HUES6 (cell line): ENCODE measurements at regions not wholly inside any gene's neighbourhood (a gene's known extent, or its start where the extent isn't known, plus 50 kb on each side); places are given as distances from the start of the nearest gene placed in this dataset.

ENCODE experiments used
- H3K27ac ChIP-seq: 2 replicates; pipeline ENCODE4 v1.7.0; 2013; ENCODE audit warnings: low read depth, mild to moderate bottlenecking, low read length, inconsistent platforms
- H3K27me3 ChIP-seq: 2 replicates; pipeline ENCODE4 v1.6.1; 2013; ENCODE audit warnings: low read length; ENCODE audit not compliant: control insufficient read depth, insufficient read depth
- H3K36me3 ChIP-seq: 2 replicates; pipeline ENCODE4 v1.6.1; 2013; ENCODE audit warnings: low read length; ENCODE audit not compliant: control insufficient read depth, insufficient read depth
- H3K4me1 ChIP-seq: 2 replicates; pipeline ENCODE4 v1.6.1; 2013; ENCODE audit warnings: low read length; ENCODE audit not compliant: control insufficient read depth, insufficient read depth
- H3K4me3 ChIP-seq: 2 replicates; pipeline ENCODE4 v1.5.1; 2013; ENCODE audit warnings: low read depth, low read length
- H3K9ac ChIP-seq: one replicate; pipeline ENCODE4 v1.6.1; 2013; ENCODE audit warnings: mild to moderate bottlenecking, low read length
- H3K9me3 ChIP-seq: 2 replicates; pipeline ENCODE4 v1.6.1; 2013; ENCODE audit warnings: low read depth, low read length; ENCODE audit not compliant: control insufficient read depth, insufficient read depth

DNA sequence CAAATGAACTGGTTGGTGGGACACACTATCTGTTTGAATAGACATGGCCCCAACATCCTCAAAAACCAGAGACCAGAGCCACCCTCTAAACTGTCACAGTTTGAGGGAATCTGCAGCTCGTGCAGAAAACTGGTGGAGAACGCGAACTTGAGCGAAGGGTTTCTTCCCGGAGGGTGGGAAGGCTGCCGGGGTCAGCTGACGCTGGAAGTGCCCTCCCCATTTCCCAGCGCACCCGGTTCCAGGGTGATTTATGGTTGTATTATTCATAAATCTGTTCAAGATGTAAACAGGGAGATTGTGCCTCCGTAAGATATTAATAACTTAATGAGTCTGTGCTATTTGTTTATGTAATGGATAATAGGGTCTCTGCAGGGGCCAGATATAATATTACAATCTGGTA lies 1396.7 kb downstream of the BRD1 start:
- no peak overlapping the region for H3K9ac ChIP-seq
- H3K27ac ChIP-seq: no peak overlapping the region
- H3K27me3 ChIP-seq: no peaks in the 10 kb centered on the region
- H3K36me3 ChIP-seq: no peaks in the 10 kb centered on the region
- peaks cover 13% of the 10 kb centered on the region; the same call in 1 of the 2 replicates for H3K4me1 ChIP-seq
- H3K9me3 ChIP-seq: no peaks in the 10 kb centered on the region
- H3K4me3 ChIP-seq: no peak overlapping the region

DNA sequence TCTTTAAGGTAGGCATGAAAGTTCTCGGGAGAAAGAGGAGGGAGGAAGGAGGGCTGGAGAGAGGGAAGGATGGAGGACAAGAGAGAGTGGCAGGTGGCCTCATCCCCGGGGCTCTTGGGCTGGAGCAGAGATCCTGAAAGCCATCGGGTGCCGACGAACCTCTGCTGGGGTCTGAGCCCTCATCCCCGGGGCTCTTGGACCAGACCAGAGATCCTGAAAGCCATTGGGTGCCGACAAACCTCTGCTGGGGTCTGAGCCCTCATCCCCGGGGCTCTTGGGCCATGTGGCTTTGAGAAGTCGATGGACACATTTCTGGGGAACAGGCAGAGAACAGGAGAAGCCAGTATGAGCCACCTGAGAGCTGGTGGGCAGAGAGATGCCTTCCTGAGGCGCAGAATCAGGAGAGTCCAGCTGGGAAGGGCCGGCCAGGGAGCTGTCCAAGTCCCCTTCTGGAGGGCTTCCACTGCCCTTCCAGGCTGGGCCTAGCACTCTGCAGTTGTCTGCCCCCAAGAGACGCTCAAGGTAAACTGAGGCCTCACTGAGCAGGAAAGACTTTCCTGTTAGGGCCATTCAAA lies 1398.1 kb downstream of the BRD1 start:
- no peaks in the 10 kb centered on the region for H3K36me3 ChIP-seq
- H3K9ac ChIP-seq: no peak overlapping the region
- peaks cover 13% of the 10 kb centered on the region; the same call in 1 of the 2 replicates for H3K4me1 ChIP-seq
- no peak overlapping the region for H3K27ac ChIP-seq
- H3K9me3 ChIP-seq: no peaks in the 10 kb centered on the region
- no peak overlapping the region for H3K4me3 ChIP-seq
- H3K27me3 ChIP-seq: no peaks in the 10 kb centered on the region

DNA sequence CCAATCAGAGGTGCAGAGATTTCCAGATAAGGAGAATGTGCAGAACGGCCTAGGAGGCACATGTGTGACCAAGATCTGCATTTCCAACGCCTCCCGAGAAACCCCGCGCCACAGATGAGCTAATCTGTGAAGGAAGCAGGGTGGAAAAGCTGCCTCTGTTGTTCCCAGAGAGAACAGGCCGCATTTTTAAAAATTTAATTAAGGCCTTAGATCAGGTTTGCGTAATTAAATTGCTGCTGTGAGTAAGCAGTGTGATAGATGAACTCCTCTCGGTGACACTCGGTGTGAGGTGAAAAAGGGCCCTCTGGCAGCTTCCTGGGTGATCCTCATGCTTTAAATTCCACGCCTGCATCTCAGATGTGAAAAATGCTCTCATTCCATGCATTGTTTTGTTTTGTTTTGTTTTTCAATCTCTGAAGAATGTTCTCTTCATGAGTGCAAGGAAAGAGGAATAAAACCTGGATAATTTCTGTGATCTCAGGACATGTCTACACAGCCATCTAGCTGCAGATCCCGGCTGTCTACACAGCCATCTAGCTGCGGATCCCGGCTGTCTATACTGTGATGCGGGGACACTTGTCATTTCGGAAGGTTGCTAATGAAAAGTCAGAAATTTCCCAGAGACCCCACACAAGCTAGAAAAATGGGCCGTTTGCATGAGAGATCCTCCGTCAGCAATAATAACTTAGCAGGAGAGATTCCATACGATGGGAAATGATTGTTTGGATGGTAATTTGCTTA lies 1398.9 kb downstream of the BRD1 start:
- no peak overlapping the region for H3K27ac ChIP-seq
- H3K9me3 ChIP-seq: no peaks in the 10 kb centered on the region
- peaks cover 13% of the 10 kb centered on the region; the same call in 1 of the 2 replicates for H3K4me1 ChIP-seq
- no peak overlapping the region for H3K9ac ChIP-seq
- H3K4me3 ChIP-seq: no peak overlapping the region
- H3K36me3 ChIP-seq: no peaks in the 10 kb centered on the region
- no peaks in the 10 kb centered on the region for H3K27me3 ChIP-seq

DNA sequence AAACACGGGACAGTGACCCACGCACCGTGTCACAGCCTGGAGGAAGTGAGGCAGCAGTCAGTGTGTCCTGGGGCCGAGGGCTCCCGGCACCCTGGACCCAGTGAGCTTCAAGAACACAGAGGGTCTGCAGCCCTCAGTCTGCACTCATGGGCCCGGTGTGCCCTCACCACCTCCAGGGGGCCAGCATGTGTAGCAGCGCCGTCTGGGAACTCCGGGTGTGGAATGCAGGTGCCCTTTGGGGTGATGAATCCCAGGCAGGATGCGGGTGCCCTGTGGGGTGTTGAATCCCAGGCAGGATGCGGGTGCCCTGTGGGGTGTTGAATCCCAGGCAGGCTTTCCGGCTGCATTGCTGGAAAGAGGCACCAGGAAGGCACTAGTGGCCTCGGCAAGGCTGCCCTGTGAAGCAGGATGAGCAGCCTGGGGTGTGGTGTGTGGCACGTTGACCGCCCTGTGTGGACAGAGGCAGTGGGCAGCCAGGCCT lies 1399.9 kb downstream of the BRD1 start:
- H3K36me3 ChIP-seq: no peaks in the 10 kb centered on the region
- H3K4me1 ChIP-seq: peaks cover 13% of the 10 kb centered on the region; the same call in 1 of the 2 replicates
- H3K4me3 ChIP-seq: no peak overlapping the region
- no peaks in the 10 kb centered on the region for H3K27me3 ChIP-seq
- no peaks in the 10 kb centered on the region for H3K9me3 ChIP-seq
- H3K9ac ChIP-seq: no peak overlapping the region
- H3K27ac ChIP-seq: no peak overlapping the region

DNA sequence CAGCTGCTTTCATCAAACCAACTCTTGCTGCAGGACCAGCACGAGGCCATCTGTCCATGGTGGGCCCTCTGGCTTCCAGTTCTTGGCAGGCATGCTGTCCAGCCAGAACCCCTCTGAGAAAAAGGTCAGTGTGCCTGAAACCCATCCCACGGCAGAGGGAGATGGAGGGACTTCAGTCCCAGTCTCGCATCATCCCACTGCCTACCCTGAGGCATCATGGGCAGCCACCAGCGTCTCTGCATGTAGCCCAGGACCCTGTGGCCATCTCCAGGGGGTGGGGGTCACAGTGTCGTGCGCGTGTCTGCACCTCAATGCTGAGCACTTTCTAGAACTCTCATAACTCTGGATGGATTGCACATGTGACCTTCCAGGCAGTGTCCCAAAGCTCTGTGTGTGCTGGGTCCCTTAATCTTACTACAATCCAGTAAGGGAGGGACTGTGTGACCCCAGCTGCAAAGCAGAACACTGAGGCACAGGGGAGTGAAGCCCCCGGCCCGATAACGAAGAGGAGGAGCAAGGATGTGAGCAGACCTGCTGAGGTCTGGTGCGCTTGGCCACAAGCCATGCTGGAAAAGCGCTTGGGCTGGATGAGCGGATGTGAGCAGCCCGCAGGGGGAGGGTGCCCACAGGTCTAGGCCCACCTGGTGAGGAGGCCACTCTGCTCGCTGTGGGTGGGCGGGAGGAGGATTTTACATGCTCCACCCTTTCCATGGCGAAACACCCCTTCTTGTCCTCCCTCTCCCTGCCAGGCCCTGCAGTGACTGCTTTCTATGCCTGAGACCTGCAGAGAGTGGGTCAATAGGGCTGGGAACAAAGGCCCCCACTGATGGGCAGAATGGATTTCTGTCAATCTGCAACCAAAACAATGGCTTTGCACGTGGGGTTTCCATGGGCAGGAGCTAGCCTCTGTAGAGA lies 1401.0 kb downstream of the BRD1 start:
- no peaks in the 10 kb centered on the region for H3K36me3 ChIP-seq

DNA sequence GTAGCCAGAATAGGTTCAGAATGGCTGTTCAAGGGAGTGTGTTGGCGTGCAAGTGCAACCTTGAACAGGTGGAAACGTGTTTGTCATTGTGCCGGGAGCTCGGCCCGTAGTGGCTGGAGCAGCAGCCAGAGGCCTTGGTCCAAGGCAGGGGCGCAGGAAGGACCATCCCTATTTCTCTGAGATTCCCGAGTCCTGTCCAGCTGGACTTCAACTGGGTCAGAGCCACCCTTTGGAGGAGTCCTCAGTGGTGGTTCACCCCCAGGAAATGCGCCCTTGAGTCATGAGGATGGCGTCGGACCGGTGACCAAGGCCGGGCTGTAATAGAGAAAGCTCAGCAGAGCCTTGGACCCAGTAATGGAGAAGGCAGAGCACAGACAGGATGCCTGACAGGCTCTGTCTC lies 1402.0 kb downstream of the BRD1 start:
- H3K9me3 ChIP-seq: no peaks in the 10 kb centered on the region
- H3K27ac ChIP-seq: no peak overlapping the region
- no peak overlapping the region for H3K4me3 ChIP-seq
- no peak overlapping the region for H3K9ac ChIP-seq
- H3K4me1 ChIP-seq: peaks cover 13% of the 10 kb centered on the region; the same call in 1 of the 2 replicates
- H3K27me3 ChIP-seq: no peaks in the 10 kb centered on the region
- H3K36me3 ChIP-seq: no peaks in the 10 kb centered on the region

More for the DNA sequence above, 1401.0 kb downstream of the BRD1 start:
- H3K4me3 ChIP-seq: no peak overlapping the region
- no peaks in the 10 kb centered on the region for H3K9me3 ChIP-seq
- no peaks in the 10 kb centered on the region for H3K27me3 ChIP-seq
- no peak overlapping the region for H3K27ac ChIP-seq
- H3K4me1 ChIP-seq: peaks cover 13% of the 10 kb centered on the region; the same call in 1 of the 2 replicates
- H3K9ac ChIP-seq: no peak overlapping the region

DNA sequence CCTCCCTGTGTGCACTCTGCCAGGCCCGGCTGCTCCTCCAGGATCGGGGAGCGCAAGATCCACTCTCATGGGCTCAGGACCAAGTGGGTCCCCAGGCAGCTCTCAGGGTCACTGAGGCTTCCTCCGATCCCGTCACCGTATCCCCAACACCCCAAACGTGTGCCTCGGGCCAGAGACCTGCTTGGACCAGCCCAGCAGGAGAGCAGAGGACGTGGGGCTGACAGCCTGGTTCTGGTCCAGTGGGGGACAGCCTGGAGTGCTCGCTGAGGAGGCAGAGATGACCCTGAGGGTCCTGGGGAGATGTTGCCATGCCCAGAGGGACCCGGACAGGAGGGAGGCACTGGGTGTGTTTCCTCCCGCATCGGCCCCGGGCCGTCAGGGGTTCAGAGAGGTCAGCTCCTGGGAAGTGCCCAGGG lies 1402.6 kb downstream of the BRD1 start:
- Histone ChIP-seq H3K36me3 (no peaks in the 10 kb centered on the region), H3K4me1 (peaks cover 13% of the 10 kb centered on the region; the same call in 1 of the 2 replicates), H3K9ac (no peak overlapping the region), H3K4me3 (no peak overlapping the region), H3K9me3 (no peaks in the 10 kb centered on the region), H3K27ac (no peak overlapping the region), H3K27me3 (no peaks in the 10 kb centered on the region)

DNA sequence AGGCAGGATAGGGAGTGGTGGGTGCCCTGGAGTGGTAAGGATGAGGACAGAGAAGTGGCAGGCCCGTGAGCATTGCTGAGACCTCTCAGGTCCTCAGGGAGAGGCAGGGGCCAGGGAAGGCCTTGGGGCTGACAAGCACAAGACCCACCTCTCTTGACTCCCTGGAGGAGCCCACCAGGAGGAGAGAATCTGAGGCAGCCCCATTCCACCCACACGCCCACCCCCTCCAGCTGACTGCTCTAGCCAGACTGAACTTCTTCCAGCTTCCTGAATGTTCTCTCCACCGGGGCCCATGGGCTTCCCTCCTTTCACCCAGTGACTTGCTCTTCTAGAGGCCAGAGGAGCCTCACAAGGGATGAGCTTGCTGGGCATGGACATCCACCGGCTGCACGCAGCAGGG lies 1403.0 kb downstream of the BRD1 start:
- no peaks in the 10 kb centered on the region for H3K9me3 ChIP-seq
- peaks cover 13% of the 10 kb centered on the region; the same call in 1 of the 2 replicates for H3K4me1 ChIP-seq
- H3K27me3 ChIP-seq: no peaks in the 10 kb centered on the region
- H3K36me3 ChIP-seq: no peaks in the 10 kb centered on the region
- no peak overlapping the region for H3K27ac ChIP-seq
- no peak overlapping the region for H3K9ac ChIP-seq
- H3K4me3 ChIP-seq: no peak overlapping the region

DNA sequence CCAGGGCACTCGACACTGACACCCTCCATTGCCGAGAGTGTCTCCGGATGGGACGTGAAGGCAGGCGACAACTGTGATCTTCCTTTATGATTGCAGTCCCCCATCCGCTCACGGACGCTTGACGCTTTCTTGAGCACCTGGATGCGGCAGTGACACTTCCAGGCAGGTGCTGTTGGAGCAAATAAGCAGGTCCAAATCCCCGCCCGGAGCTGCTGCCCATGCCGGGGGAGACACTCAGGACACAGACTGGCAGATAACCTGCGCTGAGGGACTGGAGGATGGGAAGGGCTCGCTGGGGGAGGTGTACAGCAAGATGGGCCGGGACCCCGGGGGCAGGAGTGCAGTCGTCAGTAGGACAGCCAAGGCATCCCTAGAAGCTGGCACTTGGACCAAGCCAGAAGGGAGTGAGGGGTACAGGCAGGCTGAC lies 1403.5 kb downstream of the BRD1 start:
- no peak overlapping the region for H3K4me3 ChIP-seq
- no peak overlapping the region for H3K9ac ChIP-seq
- H3K4me1 ChIP-seq: peaks cover 13% of the 10 kb centered on the region; the same call in 1 of the 2 replicates
- no peak overlapping the region for H3K27ac ChIP-seq
- no peaks in the 10 kb centered on the region for H3K9me3 ChIP-seq
- H3K36me3 ChIP-seq: no peaks in the 10 kb centered on the region
- no peaks in the 10 kb centered on the region for H3K27me3 ChIP-seq

DNA sequence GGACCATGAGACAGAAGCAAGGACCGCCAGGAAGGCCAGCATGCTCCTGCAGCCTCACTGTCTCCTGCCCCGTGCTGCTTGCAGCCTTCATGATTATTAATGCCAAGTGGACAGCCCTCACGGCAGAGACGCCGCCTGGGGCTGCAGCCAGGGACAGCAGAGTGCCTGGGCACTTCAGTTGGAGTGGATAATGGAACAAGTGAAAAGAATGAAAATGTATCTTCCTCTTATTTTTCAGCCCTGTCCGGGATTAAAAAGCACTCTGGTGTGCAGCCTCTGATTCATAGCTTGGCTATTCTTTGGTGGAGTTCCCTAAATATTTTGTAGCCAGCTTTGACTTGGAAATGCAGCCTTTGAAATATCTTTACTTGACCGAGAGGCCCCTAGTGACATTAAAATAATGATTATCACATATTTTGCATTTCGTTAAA lies 1404.2 kb downstream of the BRD1 start:
- Histone ChIP-seq H3K4me1 (peaks cover 6% of the 10 kb centered on the region; the same call in 1 of the 2 replicates), H3K27ac (no peak overlapping the region), H3K4me3 (no peak overlapping the region), H3K9me3 (no peaks in the 10 kb centered on the region), H3K36me3 (no peaks in the 10 kb centered on the region), H3K27me3 (no peaks in the 10 kb centered on the region), H3K9ac (no peak overlapping the region)
